Panc1 (cell line): ENCODE measurements at regions not wholly inside any gene's neighbourhood (a gene's known extent, or its start where the extent isn't known, plus 50 kb on each side); places are given as distances from the start of the nearest gene placed in this dataset.

Experiments
- ATAC-seq: fragments of 200-7000 bp; cut with Tn5 transposase; 2 replicates; pipeline ENCODE4 v1.9.1; 2020; ENCODE audit warnings: mild to moderate bottlenecking, moderate library complexity
- BruUV-seq: library from RNA; stranded (reverse); fragments of 400-500 nt; replicated peaks from 2 replicates; lab custom pipeline; 2021; lab: Mats Ljungman, UMichigan
- CTCF ChIA-PET: fragments of 300-600 bp; sonication (Branson Sonifier 250); formaldehyde crosslinking; loops from one replicate; lab custom pipeline; 2022; ENCODE audit warnings: antibody characterized with exemption; lab: Charles Lee
- POLR2A ChIA-PET: fragments of 300-600 bp; sonication (Branson Sonifier 250); formaldehyde crosslinking; loops from one replicate; lab custom pipeline; 2022; ENCODE audit warnings: antibody characterized with exemption; lab: Charles Lee
- DNase-seq: peaks from one replicate; pipeline ENCODE4 v3.0.0-alpha.2; 2010; ENCODE audit warnings: low read depth, low spot score
- H3K27ac ChIP-seq: 2 replicates; pipeline ENCODE4 v1.5.1; 2011; ENCODE audit warnings: mild to moderate bottlenecking, low read length, inconsistent platforms
- H3K27me3 ChIP-seq: fragments of 200-500 bp; sonication (Bioruptor generic); 2 replicates; pipeline ENCODE4 v1.6.0; 2014; ENCODE audit warnings: low read length, inconsistent platforms; ENCODE audit not compliant: control insufficient read depth, insufficient read depth
- H3K36me3 ChIP-seq: fragments of 200-500 bp; sonication (Bioruptor generic); 2 replicates; pipeline ENCODE4 v1.5.1; 2014; ENCODE audit warnings: inconsistent platforms, mild to moderate bottlenecking, low read length, moderate library complexity; ENCODE audit not compliant: control insufficient read depth, insufficient read depth
- H3K4me1 ChIP-seq: 2 replicates; pipeline ENCODE4 v1.5.1; 2011; ENCODE audit warnings: inconsistent platforms, mild to moderate bottlenecking, low read length, moderate library complexity; ENCODE audit not compliant: control insufficient read depth, insufficient read depth
- H3K4me3 ChIP-seq, 2 experiments: 2 replicates each; pipeline ENCODE4 v1.5.1; 2011 to 2012; ENCODE audit warnings: low read depth in 2 of 2, low read length in 2 of 2, mild to moderate bottlenecking in 2 of 2, inconsistent platforms in 1 of 2, moderate library complexity in 1 of 2
- H3K9me3 ChIP-seq: fragments of 200-500 bp; sonication (Bioruptor generic); 2 replicates; pipeline ENCODE4 v1.5.1; 2014; ENCODE audit warnings: low read depth, mild to moderate bottlenecking, inconsistent platforms, low read length, moderate library complexity; ENCODE audit not compliant: control insufficient read depth, insufficient read depth
- CTCF ChIP-seq: fragments of 450-650 bp; IDR thresholded peaks from 2 replicates; pipeline ENCODE4 v1.5.1; 2017; ENCODE audit warnings: mild to moderate bottlenecking
- POLR2AphosphoS5 ChIP-seq: IDR thresholded peaks from 2 replicates; pipeline ENCODE4 v1.6.1; 2012; ENCODE audit warnings: mild to moderate bottlenecking, low read depth, low read length, moderate library complexity
- SIN3A ChIP-seq: IDR thresholded peaks from 2 replicates; pipeline ENCODE4 v1.6.1; 2012; ENCODE audit warnings: low read depth, mild to moderate bottlenecking, low read length, moderate library complexity, borderline replicate concordance; ENCODE audit not compliant: insufficient read depth
- TCF7L2 ChIP-seq: IDR thresholded peaks from 2 replicates; pipeline ENCODE4 v1.6.1; 2011; ENCODE audit warnings: mild to moderate bottlenecking, low read depth, low read length, inconsistent platforms
- in situ Hi-C: cut with HindIII; loops from 2 replicates; pipeline ENCODE4 v1.10.0; 2016; ENCODE audit warnings: low sequenced_read_pairs, low pct_unique_long_range_greater_than_20kb
- intact Hi-C: fragments of 100-400 bp; cut with micrococcal nuclease; formaldehyde crosslinking; loops from one replicate; pipeline ENCODE4 v1.10.0; 2022; ENCODE audit not compliant: unreplicated experiment
- TF ChIP-seq, protein P1 (sequence below), 2 experiments: IDR thresholded peaks; 2 replicates each; pipeline ENCODE4 v1.6.1; 2011 to 2012; ENCODE audit warnings: low read depth in 2 of 2, control low read depth in 1 of 2, low read length in 1 of 2, mild to moderate bottlenecking in 1 of 2, moderate library complexity in 1 of 2; ENCODE audit not compliant: insufficient read depth in 1 of 2

DNA sequence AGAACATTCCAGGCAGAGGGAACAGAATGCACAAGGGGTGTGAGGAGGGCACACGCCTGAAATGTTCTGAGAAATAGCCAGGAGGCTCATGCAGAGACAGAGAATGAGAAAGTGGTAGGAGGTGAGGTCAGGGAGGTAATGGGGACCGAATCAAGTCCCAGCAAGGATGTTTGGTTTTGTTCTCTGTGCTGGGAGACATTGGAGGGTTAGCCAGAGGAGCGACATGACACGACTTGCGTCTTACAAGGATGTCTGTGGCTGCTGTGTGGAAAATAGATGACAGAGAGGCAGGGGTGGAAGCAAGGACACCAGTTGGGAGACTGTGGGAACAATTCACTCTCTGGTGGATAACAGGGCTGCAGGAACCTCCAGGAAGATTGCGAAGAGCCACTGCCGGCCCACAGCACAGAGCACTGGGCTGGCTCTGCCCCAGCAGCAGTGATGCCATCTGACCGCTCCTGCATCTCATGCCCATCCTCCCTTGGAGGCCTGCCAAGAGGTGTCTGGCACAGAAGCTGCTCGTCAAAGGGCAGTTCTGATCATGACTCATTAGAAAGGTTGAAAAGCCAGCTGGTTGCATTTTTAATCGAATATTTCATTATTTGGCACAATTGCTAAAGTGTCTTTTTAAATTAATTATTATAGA, 57.7 kb upstream of the CD83 start:
- ATAC-seq (no peak), DNase-seq (no peak)
- intact Hi-C loops (no loop called here), in situ Hi-C loops (no loop called here)
- Histone ChIP-seq H3K27ac (no peak overlapping the region), H3K27me3 (no peaks in the 10 kb centered on the region), H3K36me3 (no peaks in the 10 kb centered on the region), H3K4me3 (no peak overlapping the region), H3K4me1 (no peaks in the 10 kb centered on the region), H3K9me3 (peaks cover 8% of the 10 kb centered on the region; the same call in 1 of the 2 replicates)
- CTCF ChIA-PET = no interaction called here
- POLR2A ChIA-PET = no interaction called here
- TF ChIP-seq, protein P1, sequence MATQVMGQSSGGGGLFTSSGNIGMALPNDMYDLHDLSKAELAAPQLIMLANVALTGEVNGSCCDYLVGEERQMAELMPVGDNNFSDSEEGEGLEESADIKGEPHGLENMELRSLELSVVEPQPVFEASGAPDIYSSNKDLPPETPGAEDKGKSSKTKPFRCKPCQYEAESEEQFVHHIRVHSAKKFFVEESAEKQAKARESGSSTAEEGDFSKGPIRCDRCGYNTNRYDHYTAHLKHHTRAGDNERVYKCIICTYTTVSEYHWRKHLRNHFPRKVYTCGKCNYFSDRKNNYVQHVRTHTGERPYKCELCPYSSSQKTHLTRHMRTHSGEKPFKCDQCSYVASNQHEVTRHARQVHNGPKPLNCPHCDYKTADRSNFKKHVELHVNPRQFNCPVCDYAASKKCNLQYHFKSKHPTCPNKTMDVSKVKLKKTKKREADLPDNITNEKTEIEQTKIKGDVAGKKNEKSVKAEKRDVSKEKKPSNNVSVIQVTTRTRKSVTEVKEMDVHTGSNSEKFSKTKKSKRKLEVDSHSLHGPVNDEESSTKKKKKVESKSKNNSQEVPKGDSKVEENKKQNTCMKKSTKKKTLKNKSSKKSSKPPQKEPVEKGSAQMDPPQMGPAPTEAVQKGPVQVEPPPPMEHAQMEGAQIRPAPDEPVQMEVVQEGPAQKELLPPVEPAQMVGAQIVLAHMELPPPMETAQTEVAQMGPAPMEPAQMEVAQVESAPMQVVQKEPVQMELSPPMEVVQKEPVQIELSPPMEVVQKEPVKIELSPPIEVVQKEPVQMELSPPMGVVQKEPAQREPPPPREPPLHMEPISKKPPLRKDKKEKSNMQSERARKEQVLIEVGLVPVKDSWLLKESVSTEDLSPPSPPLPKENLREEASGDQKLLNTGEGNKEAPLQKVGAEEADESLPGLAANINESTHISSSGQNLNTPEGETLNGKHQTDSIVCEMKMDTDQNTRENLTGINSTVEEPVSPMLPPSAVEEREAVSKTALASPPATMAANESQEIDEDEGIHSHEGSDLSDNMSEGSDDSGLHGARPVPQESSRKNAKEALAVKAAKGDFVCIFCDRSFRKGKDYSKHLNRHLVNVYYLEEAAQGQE (IDR thresholded peaks at IDR 0.05; ENCODE audit: insufficient read depth in 1 of 2, low read depth in 2 of 2, low read length in 1 of 2) = no peak
- no peak for TF ChIP-seq SIN3A
- no TSS peak for BruUV-seq

- Histone ChIP-seq H3K4me3 (no peak overlapping the region), H3K9me3 (peaks cover 8% of the 10 kb centered on the region; the same call in 1 of the 2 replicates), H3K4me1 (no peaks in the 10 kb centered on the region), H3K36me3 (no peaks in the 10 kb centered on the region), H3K27me3 (no peaks in the 10 kb centered on the region), H3K27ac (no peak overlapping the region)
- no peak for TF ChIP-seq SIN3A
- TF ChIP-seq CTCF = no peak
- TF ChIP-seq, protein P1 (IDR thresholded peaks at IDR 0.05; ENCODE audit: insufficient read depth in 1 of 2, low read depth in 2 of 2, low read length in 1 of 2) = no peak
- TF ChIP-seq TCF7L2 = no peak
- TF ChIP-seq POLR2AphosphoS5 = no peak
- intact Hi-C loops = no loop called here
- ChIA-PET POLR2A (no interaction called here), CTCF (no interaction called here)
- no peak for DNase-seq
- BruUV-seq = no TSS peak
- no peak for ATAC-seq
- in situ Hi-C loops = no loop called here
Observed at GRCh38 chr6:14060971-14061370, 56.6 kb upstream of the CD83 start.
